Ovary (tissue), 3 donors: ENCODE measurements at regions not wholly inside any gene's neighbourhood (a gene's known extent, or its start where the extent isn't known, plus 50 kb on each side); places are given as distances from the start of the nearest gene placed in this dataset.

Source experiments
- CTCF ChIP-seq, 3 donors: fragments of 450-650 bp in 2 of 3; fragments of 200-600 bp in 1 of 3; IDR thresholded peaks; one replicate each; pipeline versions ENCODE4 v1.5.1 to v1.8.0; 2016 to 2022; ENCODE audit warnings: antibody characterized with exemption in 3 of 3, mild to moderate bottlenecking in 1 of 3
- POLR2A ChIP-seq: fragments of 450-650 bp; IDR thresholded peaks from one replicate; pipeline ENCODE4 v1.6.1; 2017; ENCODE audit warnings: antibody characterized with exemption, mild to moderate bottlenecking, moderate library complexity
- donor health status: DM: no; HTN: no; CAD: no.

GRCh38 chr3:118557513-118557912 is 477.1 kb downstream of the IGSF11 start:
- no peak for TF ChIP-seq CTCF (IDR thresholded peaks at IDR 0.05)
- TF ChIP-seq POLR2A, result no peak
